Smooth muscle cell (in vitro differentiated cells): ENCODE measurements at regions not wholly inside any gene's neighbourhood (a gene's known extent, or its start where the extent isn't known, plus 50 kb on each side); places are given as distances from the start of the nearest gene placed in this dataset.
A peak's percentile ranks its signal among the peaks of the same experiment; 100 is the strongest.

Experiments
- DNase-seq: peaks from one replicate; lab custom pipeline; 2025; ENCODE audit not compliant: unreplicated experiment; lab: John Stamatoyannopoulos, UW
- H2AFZ ChIP-seq: fragments of 200-600 bp; sonication (generic); 2 replicates; pipeline ENCODE4 v1.6.0; 2016; ENCODE audit warnings: antibody characterized with exemption, low read depth, mild to moderate bottlenecking
- H3F3A ChIP-seq: fragments of 200-600 bp; sonication (generic); 2 replicates; pipeline ENCODE4 v1.6.0; 2017; ENCODE audit warnings: antibody characterized with exemption, low read depth
- H3K27ac ChIP-seq: fragments of 200-600 bp; sonication (generic); 2 replicates; pipeline ENCODE4 v1.5.1; 2016; ENCODE audit warnings: low read depth, mild to moderate bottlenecking
- H3K27me3 ChIP-seq: fragments of 200-600 bp; sonication (generic); 2 replicates; pipeline ENCODE4 v1.6.1; 2016; ENCODE audit warnings: low read depth, mild to moderate bottlenecking
- H3K36me3 ChIP-seq: fragments of 200-600 bp; sonication (generic); 2 replicates; pipeline ENCODE4 v1.5.1; 2016; ENCODE audit warnings: low read depth
- H3K4me1 ChIP-seq: fragments of 200-600 bp; sonication (generic); 2 replicates; pipeline ENCODE4 v1.5.1; 2016; ENCODE audit warnings: low read depth
- H3K4me2 ChIP-seq: fragments of 200-600 bp; sonication (generic); 2 replicates; pipeline ENCODE4 v1.6.0; 2016; ENCODE audit warnings: mild to moderate bottlenecking
- H3K4me3 ChIP-seq: fragments of 200-600 bp; sonication (generic); 2 replicates; pipeline ENCODE4 v1.5.1; 2016; ENCODE audit warnings: mild to moderate bottlenecking
- H3K79me2 ChIP-seq: fragments of 200-600 bp; sonication (generic); 2 replicates; pipeline ENCODE4 v1.6.0; 2016; ENCODE audit warnings: low read depth, mild to moderate bottlenecking
- H3K9ac ChIP-seq: fragments of 200-600 bp; sonication (generic); 2 replicates; pipeline ENCODE4 v1.6.0; 2016; ENCODE audit warnings: low read depth
- H3K9me3 ChIP-seq: fragments of 200-600 bp; sonication (generic); replicated peaks from 2 replicates; pipeline ENCODE4 v1.5.1; 2016; ENCODE audit warnings: low read depth
- H4K20me1 ChIP-seq: fragments of 200-600 bp; sonication (generic); 2 replicates; pipeline ENCODE4 v1.6.0; 2016; ENCODE audit warnings: low read depth
- WGBS: methylation state at CpG from one replicate; pipeline ENCODE4 v1.1.7; 2016; ENCODE audit warnings: low lambda C conversion rate; 5-methylcytosine and 5-hydroxymethylcytosine counted together
- TF ChIP-seq, protein P1 (sequence below): fragments of 200-600 bp; sonication (generic); IDR thresholded peaks from 2 replicates; pipeline ENCODE4 v1.5.1; 2017; ENCODE audit warnings: borderline replicate concordance, mild to moderate bottlenecking, antibody characterized with exemption; ENCODE audit not compliant: insufficient read depth, poor library complexity, severe bottlenecking

DNA sequence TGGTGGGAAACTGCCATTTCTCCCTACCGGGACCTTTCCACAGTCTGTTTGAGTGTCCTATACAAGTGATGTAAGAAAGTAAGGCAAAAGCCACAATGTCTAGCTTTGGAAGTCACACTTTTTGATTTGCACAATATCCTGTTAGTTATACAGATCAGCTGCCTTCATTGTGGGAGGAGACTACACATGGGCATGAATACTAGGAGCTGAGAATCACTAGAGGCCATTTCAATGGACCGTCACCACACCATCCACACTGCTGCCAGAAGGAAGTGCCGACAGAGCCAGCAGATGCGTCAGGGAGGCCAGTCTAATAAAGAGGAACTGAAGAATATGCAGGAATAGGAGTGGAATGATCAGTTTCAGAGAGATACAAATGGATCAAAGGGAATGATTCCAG is 65.8 kb downstream of the SCN11A start:
- no peaks in the 10 kb centered on the region for H3K79me2 ChIP-seq
- H2AFZ ChIP-seq: no peak overlapping the region
- peaks cover 11% of the 10 kb centered on the region for H3K4me1 ChIP-seq
- H3K9me3 ChIP-seq: no peaks in the 10 kb centered on the region
- 95% methylated on average over 4 of the region's 4 CpGs for WGBS
- no peaks in the 10 kb centered on the region for H3K36me3 ChIP-seq
- DNase-seq: no peak
- no peaks in the 10 kb centered on the region for H3K27me3 ChIP-seq
- H3K9ac ChIP-seq: peak overlapping the region; percentile 33
- TF ChIP-seq, protein P1, sequence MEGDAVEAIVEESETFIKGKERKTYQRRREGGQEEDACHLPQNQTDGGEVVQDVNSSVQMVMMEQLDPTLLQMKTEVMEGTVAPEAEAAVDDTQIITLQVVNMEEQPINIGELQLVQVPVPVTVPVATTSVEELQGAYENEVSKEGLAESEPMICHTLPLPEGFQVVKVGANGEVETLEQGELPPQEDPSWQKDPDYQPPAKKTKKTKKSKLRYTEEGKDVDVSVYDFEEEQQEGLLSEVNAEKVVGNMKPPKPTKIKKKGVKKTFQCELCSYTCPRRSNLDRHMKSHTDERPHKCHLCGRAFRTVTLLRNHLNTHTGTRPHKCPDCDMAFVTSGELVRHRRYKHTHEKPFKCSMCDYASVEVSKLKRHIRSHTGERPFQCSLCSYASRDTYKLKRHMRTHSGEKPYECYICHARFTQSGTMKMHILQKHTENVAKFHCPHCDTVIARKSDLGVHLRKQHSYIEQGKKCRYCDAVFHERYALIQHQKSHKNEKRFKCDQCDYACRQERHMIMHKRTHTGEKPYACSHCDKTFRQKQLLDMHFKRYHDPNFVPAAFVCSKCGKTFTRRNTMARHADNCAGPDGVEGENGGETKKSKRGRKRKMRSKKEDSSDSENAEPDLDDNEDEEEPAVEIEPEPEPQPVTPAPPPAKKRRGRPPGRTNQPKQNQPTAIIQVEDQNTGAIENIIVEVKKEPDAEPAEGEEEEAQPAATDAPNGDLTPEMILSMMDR: no peak
- H3K4me2 ChIP-seq: peak overlapping the region; percentile 34
- no peaks in the 10 kb centered on the region for H4K20me1 ChIP-seq
- H3K27ac ChIP-seq: peak overlapping the region; percentile 94
- H3F3A ChIP-seq: no peaks in the 10 kb centered on the region
- H3K4me3 ChIP-seq: no peak overlapping the region

GRCh38 chr3:38985581-38985980 is 66.2 kb downstream of the SCN11A start:
- H3K4me3 ChIP-seq: no peak overlapping the region
- H3K27me3 ChIP-seq: no peaks in the 10 kb centered on the region
- no peaks in the 10 kb centered on the region for H3K79me2 ChIP-seq
- no peak for DNase-seq
- no peak overlapping the region for H2AFZ ChIP-seq
- no peaks in the 10 kb centered on the region for H3K9me3 ChIP-seq
- TF ChIP-seq, protein P1: no peak
- H3K27ac ChIP-seq: peak overlapping the region; percentile 94
- peaks cover 7% of the 10 kb centered on the region for H3K4me1 ChIP-seq
- H3K36me3 ChIP-seq: no peaks in the 10 kb centered on the region
- H4K20me1 ChIP-seq: no peaks in the 10 kb centered on the region
- peak overlapping the region; percentile 34 for H3K4me2 ChIP-seq
- no peaks in the 10 kb centered on the region for H3F3A ChIP-seq
- H3K9ac ChIP-seq: peak overlapping the region; percentile 76

DNA sequence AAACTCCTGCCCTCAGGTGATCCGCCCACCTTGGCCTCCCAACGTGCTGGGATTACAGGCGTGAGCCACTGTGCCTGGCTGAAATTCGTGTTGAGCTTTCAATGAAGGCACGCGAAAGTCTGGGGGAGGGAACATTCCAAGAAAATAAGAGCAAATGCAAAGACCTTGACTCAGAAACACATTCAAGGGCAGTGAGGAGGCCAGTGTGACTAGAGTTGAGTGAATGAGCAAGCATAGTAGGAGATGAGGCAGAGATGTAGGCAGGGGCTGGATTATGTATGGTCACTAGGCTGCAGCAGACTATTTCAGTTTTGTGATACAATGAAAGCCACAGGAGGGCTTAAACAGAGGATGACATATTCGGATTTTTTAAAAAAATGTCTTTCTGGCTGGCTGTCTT is 67.0 kb downstream of the SCN11A start:
- Histone ChIP-seq H2AFZ (no peak overlapping the region), H3F3A (no peaks in the 10 kb centered on the region), H3K4me3 (no peak overlapping the region), H3K4me2 (no peak overlapping the region), H3K9me3 (no peaks in the 10 kb centered on the region), H4K20me1 (no peaks in the 10 kb centered on the region), H3K27ac (peak overlapping the region; percentile 94), H3K27me3 (no peaks in the 10 kb centered on the region), H3K79me2 (no peaks in the 10 kb centered on the region), H3K4me1 (peaks cover under 1% of the 10 kb centered on the region), H3K36me3 (no peaks in the 10 kb centered on the region), H3K9ac (no peak overlapping the region)
- WGBS: 60% methylated on average over 7 of the region's 7 CpGs
- TF ChIP-seq, protein P1: no peak
- DNase-seq: no peak

- TF ChIP-seq, protein P1: no peak
- H3K4me2 ChIP-seq: no peak overlapping the region
- no peaks in the 10 kb centered on the region for H3F3A ChIP-seq
- H4K20me1 ChIP-seq: no peaks in the 10 kb centered on the region
- H3K4me3 ChIP-seq: no peak overlapping the region
- no peaks in the 10 kb centered on the region for H3K9me3 ChIP-seq
- no peak overlapping the region for H3K9ac ChIP-seq
- no peaks in the 10 kb centered on the region for H3K27me3 ChIP-seq
- H3K27ac ChIP-seq: peak overlapping the region; percentile 94
- H2AFZ ChIP-seq: no peak overlapping the region
- H3K79me2 ChIP-seq: no peaks in the 10 kb centered on the region
- no peaks in the 10 kb centered on the region for H3K4me1 ChIP-seq
- no peak for DNase-seq
- no peaks in the 10 kb centered on the region for H3K36me3 ChIP-seq
Measured at GRCh38 chr3:38984110-38984509, 67.6 kb downstream of the SCN11A start.
